Sigmoid colon (tissue), 6 donors: ENCODE measurements at regions not wholly inside any gene's neighbourhood (a gene's known extent, or its start where the extent isn't known, plus 50 kb on each side); places are given as distances from the start of the nearest gene placed in this dataset.

Source experiments
- DNase-seq: peaks from one replicate; pipeline ENCODE4 v3.0.0-alpha.2; 2019
- H3K27ac ChIP-seq, 4 donors: fragments of 200-600 bp; sonication (generic); one replicate each; pipeline ENCODE4 v1.5.1; 2016 to 2019; ENCODE audit warnings: mild to moderate bottlenecking in 1 of 4
- H3K27me3 ChIP-seq, 3 donors: fragments of 200-600 bp; sonication (generic); one replicate each; pipeline ENCODE4 v1.5.1; 2019; ENCODE audit warnings: mild to moderate bottlenecking in 1 of 3
- H3K36me3 ChIP-seq, 4 donors: fragments of 200-600 bp; sonication (generic); one replicate each; pipeline ENCODE4 v1.5.1; 2016 to 2019
- H3K4me1 ChIP-seq, 4 donors: fragments of 200-600 bp; sonication (generic); one replicate each; pipeline ENCODE4 v1.5.1; 2017 to 2019
- H3K4me3 ChIP-seq, 4 donors: fragments of 200-600 bp; sonication (generic); one replicate each; pipeline ENCODE4 v1.5.1; 2017 to 2019; ENCODE audit warnings: mild to moderate bottlenecking in 2 of 4, moderate library complexity in 1 of 4
- H3K9me3 ChIP-seq, 4 donors: fragments of 200-600 bp in 3 of 4; sonication (generic) in 3 of 4; one replicate each; pipeline versions ENCODE4 v1.5.1 to v1.6.1; 2013 to 2019
- CTCF ChIP-seq, 4 experiments: fragments of 450-650 bp in 3 of 4; fragments of 200-600 bp in 1 of 4; IDR thresholded peaks; one replicate each; pipeline ENCODE4 v1.5.1; 2016 to 2019; ENCODE audit warnings: antibody characterized with exemption in 4 of 4, mild to moderate bottlenecking in 3 of 4, moderate library complexity in 2 of 4
- EP300 ChIP-seq, 4 donors: sonication (generic); formaldehyde crosslinking; IDR thresholded peaks; one replicate each; pipeline ENCODE4 v1.6.1; 2017; ENCODE audit warnings: antibody characterized with exemption in 4 of 4
- POLR2A ChIP-seq, 2 donors: fragments of 450-650 bp; IDR thresholded peaks; one replicate each; pipeline ENCODE4 v1.6.1; 2016; ENCODE audit warnings: antibody characterized with exemption in 2 of 2, mild to moderate bottlenecking in 2 of 2, moderate library complexity in 2 of 2
- POLR2AphosphoS5 ChIP-seq, 4 donors: sonication (generic); formaldehyde crosslinking; IDR thresholded peaks; one replicate each; pipeline ENCODE4 v1.6.1; 2017; ENCODE audit warnings: antibody characterized with exemption in 4 of 4
- WGBS, 2 donors: extraction: QIAGEN DNeasy Blood & Tissue Kit; methylation state at CpG; one replicate each; pipeline ENCODE4 v1.1.7; 2013; 5-methylcytosine and 5-hydroxymethylcytosine counted together
- intact Hi-C: fragments of 100-400 bp; cut with DNase I; formaldehyde crosslinking; loops from one replicate; pipeline ENCODE4 v1.15.1; 2023
- donor health status: healthy with polysubstance abuse.
- donor health status: healthy.

- H3K36me3 ChIP-seq = no peaks in the 10 kb centered on the region
- H3K4me3 ChIP-seq = no peak overlapping the region
- intact Hi-C loops = no loop called here
- no peak overlapping the region for H3K27ac ChIP-seq
- H3K4me1 ChIP-seq = no peaks in the 10 kb centered on the region
- TF ChIP-seq CTCF (IDR thresholded peaks at IDR 0.05) = no peak
- TF ChIP-seq POLR2AphosphoS5 (IDR thresholded peaks at IDR 0.05) = no peak
- TF ChIP-seq EP300 (IDR thresholded peaks at IDR 0.05) = no peak
- no peak for TF ChIP-seq POLR2A (IDR thresholded peaks at IDR 0.05)
- no peaks in the 10 kb centered on the region for H3K9me3 ChIP-seq
- DNase-seq = no peak
- WGBS, 2 donors = 72 to 79% methylated on average over 2 of the region's 2 CpGs
- no peaks in the 10 kb centered on the region for H3K27me3 ChIP-seq
Observed at GRCh38 chr12:28065374-28065773, 92.8 kb upstream of the PTHLH start.

GRCh38 chr12:28065889-28066630 is 93.5 kb upstream of the PTHLH start:
- Histone ChIP-seq H3K9me3 (no peaks in the 10 kb centered on the region), H3K27ac (no peak overlapping the region), H3K4me3 (no peak overlapping the region), H3K4me1 (no peaks in the 10 kb centered on the region), H3K27me3 (no peaks in the 10 kb centered on the region), H3K36me3 (no peaks in the 10 kb centered on the region)
- TF ChIP-seq POLR2A (IDR thresholded peaks at IDR 0.05) (no peak), POLR2AphosphoS5 (IDR thresholded peaks at IDR 0.05) (no peak), CTCF (IDR thresholded peaks at IDR 0.05) (no peak), EP300 (IDR thresholded peaks at IDR 0.05) (no peak)
- intact Hi-C loops = no loop called here
- WGBS, 2 donors = 35 to 73% methylated on average over 1 of the region's 1 CpG
- no peak for DNase-seq

DNA sequence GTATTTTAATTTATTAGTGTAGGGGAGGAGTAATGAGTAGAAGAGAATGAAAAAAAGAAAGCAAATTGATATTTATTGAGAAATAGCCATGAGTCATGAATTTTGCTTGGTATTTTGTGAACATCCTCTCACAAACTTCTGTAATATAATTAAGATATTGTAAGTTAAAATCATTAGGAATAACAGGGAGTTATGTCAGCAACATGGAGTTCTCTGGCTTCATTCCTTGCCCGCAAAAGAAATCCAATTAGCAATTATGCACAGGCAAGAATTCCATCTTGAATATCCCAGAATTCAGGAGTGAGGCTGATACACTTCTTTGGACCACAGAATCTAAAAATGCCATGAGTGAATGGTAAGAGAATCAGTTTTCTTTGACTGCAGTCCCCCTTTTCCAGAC is 94.3 kb upstream of the PTHLH start:
- WGBS, 2 donors = 91 to 97% methylated on average over 1 of the region's 1 CpG
- H3K27me3 ChIP-seq = no peaks in the 10 kb centered on the region
- no peaks in the 10 kb centered on the region for H3K36me3 ChIP-seq
- TF ChIP-seq EP300 (IDR thresholded peaks at IDR 0.05) = no peak
- no peak for TF ChIP-seq POLR2AphosphoS5 (IDR thresholded peaks at IDR 0.05)
- no peak for TF ChIP-seq CTCF (IDR thresholded peaks at IDR 0.05)
- no peak for TF ChIP-seq POLR2A (IDR thresholded peaks at IDR 0.05)
- intact Hi-C loops = no loop called here
- no peak overlapping the region for H3K27ac ChIP-seq
- no peaks in the 10 kb centered on the region for H3K9me3 ChIP-seq
- DNase-seq = no peak
- no peaks in the 10 kb centered on the region for H3K4me1 ChIP-seq
- H3K4me3 ChIP-seq = no peak overlapping the region

DNA sequence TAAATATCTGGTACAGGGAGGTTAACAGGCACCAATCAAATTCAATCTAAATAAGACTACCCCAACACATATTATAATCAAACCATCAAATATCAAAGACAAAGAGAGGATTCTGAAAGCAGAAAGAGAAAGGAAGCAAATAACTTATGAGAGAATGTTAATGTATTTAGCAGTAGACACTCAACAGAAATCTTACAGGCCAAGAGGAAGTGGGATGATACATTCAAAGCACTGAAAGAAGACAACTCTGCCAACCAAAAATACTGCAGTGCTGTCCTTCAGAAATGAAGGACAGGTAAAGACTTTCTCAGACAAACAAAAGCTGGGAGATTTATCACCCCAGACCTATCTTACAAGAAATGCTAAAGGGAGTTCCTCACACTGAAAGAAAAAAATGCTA is 95.9 kb upstream of the PTHLH start:
- DNase-seq = no peak
- intact Hi-C loops = no loop called here
- Histone ChIP-seq H3K9me3 (no peaks in the 10 kb centered on the region), H3K36me3 (no peaks in the 10 kb centered on the region), H3K27ac (no peak overlapping the region), H3K4me3 (no peak overlapping the region), H3K27me3 (no peaks in the 10 kb centered on the region), H3K4me1 (no peaks in the 10 kb centered on the region)
- no peak for TF ChIP-seq POLR2A (IDR thresholded peaks at IDR 0.05)
- TF ChIP-seq CTCF (IDR thresholded peaks at IDR 0.05) = no peak
- no peak for TF ChIP-seq EP300 (IDR thresholded peaks at IDR 0.05)
- TF ChIP-seq POLR2AphosphoS5 (IDR thresholded peaks at IDR 0.05) = no peak

GRCh38 chr12:28079539-28079938 is 107.0 kb upstream of the PTHLH start:
- Histone ChIP-seq H3K4me1 (no peaks in the 10 kb centered on the region), H3K36me3 (no peaks in the 10 kb centered on the region), H3K27ac (no peak overlapping the region), H3K4me3 (no peak overlapping the region), H3K9me3 (peaks cover 0 to 4% (median 0%) of the 10 kb centered on the region in 4 donors), H3K27me3 (no peaks in the 10 kb centered on the region)
- no peak for DNase-seq
- TF ChIP-seq CTCF (IDR thresholded peaks at IDR 0.05) = no peak
- no peak for TF ChIP-seq EP300 (IDR thresholded peaks at IDR 0.05)
- no peak for TF ChIP-seq POLR2AphosphoS5 (IDR thresholded peaks at IDR 0.05)
- TF ChIP-seq POLR2A (IDR thresholded peaks at IDR 0.05) = no peak
- intact Hi-C loops = no loop called here
